Nephron progenitor cell (in vitro differentiated cells): ENCODE measurements at regions not wholly inside any gene's neighbourhood (a gene's known extent, or its start where the extent isn't known, plus 50 kb on each side); places are given as distances from the start of the nearest gene placed in this dataset.
"Not testable (repeated sequence)": the region's sequence is repeated elsewhere in the genome, so short reads cannot be mapped to it uniquely, and the experiment has no call there.

Source experiments
- DNase-seq: peaks from one replicate; pipeline ENCODE4 v3.0.0; 2021
- H3K27ac Mint-ChIP-seq: 2 replicates; pipeline ENCODE4 v1.8.0; 2021; ENCODE audit warnings: mild to moderate bottlenecking, moderate library complexity, mixed read lengths
- H3K27me3 Mint-ChIP-seq: 2 replicates; pipeline ENCODE4 v1.8.0; 2021; ENCODE audit warnings: mild to moderate bottlenecking, low read depth, mixed read lengths; ENCODE audit not compliant: poor library complexity
- H3K36me3 Mint-ChIP-seq: 2 replicates; pipeline ENCODE4 v1.8.0; 2021; ENCODE audit warnings: low read depth, mixed read lengths
- H3K4me1 Mint-ChIP-seq: 2 replicates; pipeline ENCODE4 v1.8.0; 2021; ENCODE audit warnings: mixed read lengths
- H3K4me3 Mint-ChIP-seq: 2 replicates; pipeline ENCODE4 v1.8.0; 2021; ENCODE audit warnings: mild to moderate bottlenecking, moderate library complexity, mixed read lengths
- H3K9me3 Mint-ChIP-seq: 2 replicates; pipeline ENCODE4 v1.8.0; 2021; ENCODE audit warnings: mild to moderate bottlenecking, moderate library complexity, mixed read lengths
- TF ChIP-seq, protein P1 (sequence below): fragments of 200-600 bp; sonication (generic); IDR thresholded peaks from 2 replicates; pipeline ENCODE4 v1.5.0; 2021; ENCODE audit warnings: antibody characterized with exemption

DNA sequence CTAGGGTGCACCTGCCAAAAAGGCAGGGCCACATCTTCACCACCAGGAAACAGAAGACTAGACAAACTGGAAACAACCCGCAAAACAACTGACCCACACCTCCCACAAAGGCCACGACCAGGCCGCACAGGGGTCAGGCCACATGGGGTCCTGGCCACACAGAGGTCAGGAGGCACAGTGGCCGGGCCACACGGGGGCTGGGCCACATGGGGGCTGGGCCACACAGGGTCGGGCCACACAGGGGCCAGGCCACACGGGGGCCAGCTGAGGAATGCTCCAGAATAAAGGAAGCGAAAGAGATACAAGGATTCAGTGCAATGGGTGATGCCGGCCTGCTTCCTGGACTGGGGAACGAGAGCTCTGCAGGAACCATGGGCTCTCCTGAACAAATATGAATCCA lies 91.6 kb downstream of the OLFM1 start:
- Mint-ChIP-seq H3K27me3 (peaks cover 11% of the 10 kb centered on the region), H3K4me3 (no peak overlapping the region), H3K36me3 (no peaks in the 10 kb centered on the region), H3K27ac (peak overlapping the region; percentile 61), H3K4me1 (peaks cover 16% of the 10 kb centered on the region), H3K9me3 (no peaks in the 10 kb centered on the region)
- TF ChIP-seq, protein P1, sequence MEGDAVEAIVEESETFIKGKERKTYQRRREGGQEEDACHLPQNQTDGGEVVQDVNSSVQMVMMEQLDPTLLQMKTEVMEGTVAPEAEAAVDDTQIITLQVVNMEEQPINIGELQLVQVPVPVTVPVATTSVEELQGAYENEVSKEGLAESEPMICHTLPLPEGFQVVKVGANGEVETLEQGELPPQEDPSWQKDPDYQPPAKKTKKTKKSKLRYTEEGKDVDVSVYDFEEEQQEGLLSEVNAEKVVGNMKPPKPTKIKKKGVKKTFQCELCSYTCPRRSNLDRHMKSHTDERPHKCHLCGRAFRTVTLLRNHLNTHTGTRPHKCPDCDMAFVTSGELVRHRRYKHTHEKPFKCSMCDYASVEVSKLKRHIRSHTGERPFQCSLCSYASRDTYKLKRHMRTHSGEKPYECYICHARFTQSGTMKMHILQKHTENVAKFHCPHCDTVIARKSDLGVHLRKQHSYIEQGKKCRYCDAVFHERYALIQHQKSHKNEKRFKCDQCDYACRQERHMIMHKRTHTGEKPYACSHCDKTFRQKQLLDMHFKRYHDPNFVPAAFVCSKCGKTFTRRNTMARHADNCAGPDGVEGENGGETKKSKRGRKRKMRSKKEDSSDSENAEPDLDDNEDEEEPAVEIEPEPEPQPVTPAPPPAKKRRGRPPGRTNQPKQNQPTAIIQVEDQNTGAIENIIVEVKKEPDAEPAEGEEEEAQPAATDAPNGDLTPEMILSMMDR: no peak
- no peak for DNase-seq

DNA sequence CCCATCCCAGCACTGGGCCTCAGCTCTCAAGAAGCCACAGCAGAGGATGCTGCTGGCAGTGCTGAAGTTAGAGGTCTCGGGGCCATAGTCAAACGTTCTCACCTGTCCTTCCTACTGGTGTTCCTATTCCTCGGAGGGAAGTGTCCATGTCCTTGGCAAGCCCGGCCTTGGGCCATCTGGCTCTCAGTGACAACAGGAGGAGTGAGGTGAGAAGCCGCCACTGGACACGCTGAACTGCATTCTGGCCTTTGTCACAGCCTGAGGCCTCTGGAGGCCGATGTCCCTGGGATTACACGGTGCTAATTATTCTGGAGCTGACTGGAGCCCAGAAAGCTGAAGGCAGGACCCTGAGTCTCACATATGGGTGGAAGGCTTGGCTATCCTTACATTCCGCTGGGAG lies 92.5 kb downstream of the OLFM1 start:
- Mint-ChIP-seq H3K36me3 (no peaks in the 10 kb centered on the region), H3K4me1 (peaks cover 26% of the 10 kb centered on the region), H3K27me3 (peaks cover 17% of the 10 kb centered on the region), H3K4me3 (no peak overlapping the region), H3K9me3 (no peaks in the 10 kb centered on the region), H3K27ac (no peak overlapping the region)
- no peak for DNase-seq
- TF ChIP-seq, protein P1: no peak

DNA sequence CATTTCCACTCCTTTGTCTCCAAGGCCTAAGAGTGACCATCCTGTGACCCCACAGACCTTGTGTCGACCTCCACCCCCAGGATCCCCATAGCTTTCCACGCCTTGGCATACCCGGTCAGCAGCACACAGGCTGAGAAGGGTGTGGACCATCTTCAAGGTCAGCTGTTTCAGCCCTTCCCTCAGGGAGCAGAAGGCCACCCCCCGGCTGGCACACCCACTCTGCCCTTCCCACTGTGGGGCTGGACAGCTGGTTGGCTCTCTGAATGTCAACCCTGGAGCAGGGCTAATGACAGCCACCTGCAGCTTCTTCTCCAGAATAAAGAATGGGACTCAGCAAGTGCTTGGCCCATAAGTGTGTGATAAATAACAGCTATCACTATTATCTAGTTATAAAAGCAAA lies 93.1 kb downstream of the OLFM1 start:
- no peaks in the 10 kb centered on the region for H3K9me3 Mint-ChIP-seq
- H3K36me3 Mint-ChIP-seq: no peaks in the 10 kb centered on the region
- H3K4me3 Mint-ChIP-seq: no peak overlapping the region
- H3K27ac Mint-ChIP-seq: no peak overlapping the region
- TF ChIP-seq, protein P1: no peak
- peaks cover 32% of the 10 kb centered on the region for H3K4me1 Mint-ChIP-seq
- DNase-seq: no peak
- peaks cover 12% of the 10 kb centered on the region for H3K27me3 Mint-ChIP-seq

DNA sequence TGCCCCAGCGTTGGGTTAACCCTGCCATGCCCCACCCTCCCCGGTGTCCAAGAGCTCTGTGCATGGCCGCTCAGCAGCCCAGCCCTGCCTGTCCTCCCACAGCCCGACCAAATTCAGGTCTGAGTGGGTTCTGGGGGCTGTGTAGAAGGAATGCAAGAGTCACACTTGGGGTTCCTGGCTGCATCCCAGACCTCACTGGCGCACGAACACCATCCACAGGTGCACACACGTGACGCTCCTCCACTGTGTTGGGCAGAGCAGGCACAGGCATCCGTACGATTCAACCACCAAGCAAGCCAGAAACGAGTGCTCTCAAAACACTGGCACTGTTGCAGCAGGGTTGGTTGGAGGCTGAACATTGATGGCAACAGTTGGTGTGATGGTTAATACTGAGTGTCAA lies 93.9 kb downstream of the OLFM1 start:
- DNase-seq: no peak
- Mint-ChIP-seq H3K36me3 (no peaks in the 10 kb centered on the region), H3K9me3 (no peaks in the 10 kb centered on the region), H3K4me1 (peaks cover 38% of the 10 kb centered on the region), H3K27ac (no peak overlapping the region), H3K4me3 (no peak overlapping the region), H3K27me3 (peaks cover 13% of the 10 kb centered on the region)
- TF ChIP-seq, protein P1: no peak

DNA sequence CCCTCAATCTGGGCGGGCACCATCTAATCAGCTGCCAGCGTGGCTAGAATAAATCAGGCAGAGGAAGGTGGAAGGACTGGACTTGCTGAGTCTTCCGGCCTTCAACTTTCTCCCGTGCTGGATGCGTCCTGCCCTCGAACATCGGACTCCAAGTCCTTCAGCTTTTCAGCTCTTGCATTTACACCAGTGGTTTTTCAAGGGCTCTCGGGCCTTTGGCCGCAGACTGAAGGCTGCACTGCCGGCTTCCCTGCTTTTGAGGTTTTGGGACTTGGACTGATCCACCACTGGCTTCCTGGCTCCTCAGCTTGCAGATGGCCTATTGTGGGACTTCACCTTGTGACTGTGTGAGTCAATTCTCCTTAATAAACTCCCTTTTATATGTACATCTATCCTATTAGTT lies 94.4 kb downstream of the OLFM1 start:
- DNase-seq, H3K9me3 Mint-ChIP-seq, H3K27ac Mint-ChIP-seq, H3K4me3 Mint-ChIP-seq, H3K36me3 Mint-ChIP-seq: not testable (repeated sequence)
- Mint-ChIP-seq H3K4me1 (peaks cover 43% of the 10 kb centered on the region), H3K27me3 (peaks cover 15% of the 10 kb centered on the region)

DNA sequence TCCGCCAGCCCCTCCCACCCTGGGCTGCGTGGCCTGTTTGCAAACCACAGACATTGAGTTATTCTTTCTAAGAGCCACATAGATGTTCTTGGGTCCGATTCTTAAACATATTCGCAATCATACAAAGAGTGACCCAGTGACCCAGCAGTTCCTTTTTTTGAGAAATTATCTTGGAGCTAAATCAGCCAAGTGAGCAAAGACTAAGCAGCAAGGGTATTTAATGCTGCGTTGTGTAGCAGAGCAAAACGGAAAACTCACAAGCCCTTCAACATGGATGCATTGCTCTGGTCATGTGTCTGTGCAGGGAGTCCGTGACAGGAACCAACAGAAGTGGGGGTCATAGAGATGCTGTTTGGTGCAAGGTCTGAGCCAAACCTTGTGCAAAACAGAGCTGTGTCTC lies 95.6 kb downstream of the OLFM1 start:
- peaks cover 21% of the 10 kb centered on the region for H3K27me3 Mint-ChIP-seq
- no peaks in the 10 kb centered on the region for H3K9me3 Mint-ChIP-seq
- no peak overlapping the region for H3K27ac Mint-ChIP-seq
- TF ChIP-seq, protein P1: no peak
- H3K36me3 Mint-ChIP-seq: no peaks in the 10 kb centered on the region
- H3K4me1 Mint-ChIP-seq: peaks cover 48% of the 10 kb centered on the region
- DNase-seq: no peak
- no peak overlapping the region for H3K4me3 Mint-ChIP-seq
